HG03066 (cell line): ENCODE measurements at regions not wholly inside any gene's neighbourhood (a gene's known extent, or its start where the extent isn't known, plus 50 kb on each side); places are given as distances from the start of the nearest gene placed in this dataset.

Experiments
- ATAC-seq: cut with Tn5 transposase; IDR thresholded peaks from one replicate; pipeline ENCODE4 v1.9.1; 2021; ENCODE audit warnings: low read depth; ENCODE audit not compliant: unreplicated experiment

DNA sequence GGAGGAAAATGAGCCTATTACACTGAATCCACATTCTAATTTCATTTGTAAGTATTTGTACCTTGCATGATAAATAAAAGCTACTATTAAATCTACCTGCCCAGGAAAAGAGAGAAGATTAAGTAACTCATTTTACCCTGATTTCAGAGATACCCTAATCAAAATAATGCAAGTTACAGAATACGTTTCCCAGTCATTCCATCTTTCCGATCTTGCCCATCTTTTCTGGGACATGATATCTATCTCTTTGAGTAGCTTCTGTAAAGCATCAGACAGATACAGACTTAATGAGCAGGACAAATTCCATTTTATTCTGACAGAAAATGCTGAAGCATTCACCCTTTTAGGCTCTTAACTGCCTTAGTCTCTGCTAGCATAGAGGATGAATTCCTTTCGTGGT lies 56.6 kb downstream of the SPRY2 start:
- ATAC-seq: no peak

DNA sequence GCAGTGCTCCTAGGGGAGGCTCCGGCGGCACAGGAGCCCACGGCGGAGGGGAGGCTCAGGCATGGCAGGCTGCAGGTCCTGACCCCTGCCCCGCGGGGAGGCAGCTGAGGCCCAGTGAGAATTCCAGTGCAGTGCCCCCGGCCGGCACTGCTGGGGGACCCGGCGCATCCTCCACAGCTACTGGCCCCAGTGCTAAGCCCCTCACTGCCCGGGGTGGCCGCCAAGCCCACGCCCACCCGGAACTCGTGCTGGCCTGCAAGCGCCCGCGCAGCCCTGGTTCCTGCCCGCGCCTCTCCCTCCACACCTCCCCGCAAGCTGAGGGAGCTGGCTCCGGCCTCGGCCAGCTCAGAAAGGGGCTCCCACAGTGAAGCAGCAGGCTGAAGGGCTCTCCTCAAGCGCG lies 62.2 kb downstream of the SPRY2 start:
- no peak for ATAC-seq

DNA sequence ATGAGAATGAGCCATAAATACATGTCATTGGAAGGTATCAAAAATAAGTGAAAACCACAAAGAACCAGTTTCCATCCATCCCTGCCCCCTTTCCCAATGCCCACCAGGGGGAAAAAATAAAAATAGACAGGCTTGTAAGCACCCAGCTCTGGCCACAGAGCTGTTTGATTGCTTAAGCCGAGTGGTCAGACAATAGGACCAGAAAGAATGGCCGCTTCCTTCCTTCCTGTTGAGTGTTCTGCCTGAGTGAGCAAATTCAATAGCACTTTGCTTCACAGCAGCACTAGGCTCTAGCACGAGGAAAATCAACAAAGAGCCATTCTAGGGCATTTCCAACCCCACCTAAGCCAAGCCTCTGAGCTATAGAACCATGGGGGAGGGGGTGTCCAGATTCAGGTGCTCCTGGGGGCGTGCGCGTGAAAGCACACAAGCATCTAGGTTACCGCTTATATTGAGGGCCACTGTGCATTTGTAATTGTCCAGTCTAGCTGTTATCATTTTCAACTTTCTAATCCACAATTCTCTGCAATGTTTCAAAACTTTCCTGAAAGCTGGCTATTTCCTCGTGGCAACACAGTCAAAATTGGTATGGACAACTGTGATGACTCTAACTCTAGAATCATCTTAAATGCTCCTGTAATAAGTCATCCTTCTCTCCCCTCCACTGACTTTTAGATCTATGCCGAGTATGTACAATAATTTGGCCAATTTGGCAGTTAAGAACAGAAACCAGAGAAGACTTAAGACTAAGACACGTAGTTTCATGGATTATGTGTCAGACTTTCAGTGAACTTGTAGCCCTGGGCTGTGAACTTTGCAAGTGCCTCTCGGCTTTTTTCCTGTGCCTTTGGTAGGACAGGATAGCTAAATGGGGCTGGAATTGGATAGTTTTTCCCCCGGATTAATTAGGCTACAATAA lies 64.3 kb downstream of the SPRY2 start:
- ATAC-seq: no peak

DNA sequence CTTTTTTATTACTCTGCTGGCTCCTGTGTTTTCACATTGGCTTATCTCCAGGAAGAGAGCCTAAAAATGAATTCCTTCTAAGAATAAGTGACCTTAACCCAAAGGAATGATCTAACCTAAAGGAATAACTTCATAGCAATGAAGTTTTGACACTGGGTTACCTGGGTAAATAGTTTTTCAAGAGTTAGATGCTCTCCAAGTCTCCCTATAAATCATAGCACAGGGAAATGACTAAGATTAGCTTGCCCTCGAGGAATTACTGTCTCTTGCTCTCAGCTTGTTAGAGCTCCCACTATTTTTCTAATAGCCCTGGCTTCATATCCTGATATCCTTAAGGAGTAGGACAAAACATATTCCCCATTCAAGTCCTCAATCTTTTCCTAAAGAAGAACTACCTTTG lies 66.3 kb downstream of the SPRY2 start:
- ATAC-seq: no peak

DNA sequence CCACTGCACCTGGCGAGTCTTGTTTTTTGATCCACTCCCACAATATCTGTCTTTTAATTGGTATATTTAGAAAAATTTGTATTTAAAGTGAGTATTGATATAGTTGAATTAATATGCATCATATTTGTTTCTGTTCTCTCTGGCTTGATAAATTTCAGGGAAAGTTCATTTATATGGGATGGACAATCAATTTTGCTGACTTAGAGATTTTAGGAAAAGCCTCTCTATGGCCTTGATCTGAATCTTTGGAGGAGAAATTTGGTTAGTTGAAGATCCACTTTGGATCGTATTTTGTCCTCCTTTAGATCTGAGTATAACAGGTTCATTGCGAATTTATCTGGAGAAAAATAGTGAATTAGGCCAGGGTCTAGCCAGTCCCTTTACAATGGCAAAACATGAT lies 67.2 kb downstream of the SPRY2 start:
- no peak for ATAC-seq

DNA sequence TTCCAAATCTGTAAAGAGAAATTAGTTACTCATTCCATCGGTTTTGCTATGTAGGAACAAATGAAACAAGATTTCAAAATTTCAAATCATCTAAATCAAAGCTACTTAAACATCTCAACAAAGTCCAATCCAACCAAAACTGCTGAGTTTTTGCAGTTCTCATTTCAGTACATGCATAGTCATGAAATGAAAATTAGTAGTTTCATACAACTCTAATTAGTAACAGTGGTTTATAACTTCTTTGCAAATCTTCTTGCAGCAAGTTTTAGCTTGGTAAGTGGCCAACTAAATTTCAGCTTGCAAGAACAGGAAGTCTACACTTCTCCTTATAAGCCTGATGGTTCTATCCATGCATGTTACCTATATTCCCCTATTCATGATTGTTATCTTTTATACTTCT lies 75.6 kb downstream of the SPRY2 start:
- ATAC-seq: peak; percentile 86

DNA sequence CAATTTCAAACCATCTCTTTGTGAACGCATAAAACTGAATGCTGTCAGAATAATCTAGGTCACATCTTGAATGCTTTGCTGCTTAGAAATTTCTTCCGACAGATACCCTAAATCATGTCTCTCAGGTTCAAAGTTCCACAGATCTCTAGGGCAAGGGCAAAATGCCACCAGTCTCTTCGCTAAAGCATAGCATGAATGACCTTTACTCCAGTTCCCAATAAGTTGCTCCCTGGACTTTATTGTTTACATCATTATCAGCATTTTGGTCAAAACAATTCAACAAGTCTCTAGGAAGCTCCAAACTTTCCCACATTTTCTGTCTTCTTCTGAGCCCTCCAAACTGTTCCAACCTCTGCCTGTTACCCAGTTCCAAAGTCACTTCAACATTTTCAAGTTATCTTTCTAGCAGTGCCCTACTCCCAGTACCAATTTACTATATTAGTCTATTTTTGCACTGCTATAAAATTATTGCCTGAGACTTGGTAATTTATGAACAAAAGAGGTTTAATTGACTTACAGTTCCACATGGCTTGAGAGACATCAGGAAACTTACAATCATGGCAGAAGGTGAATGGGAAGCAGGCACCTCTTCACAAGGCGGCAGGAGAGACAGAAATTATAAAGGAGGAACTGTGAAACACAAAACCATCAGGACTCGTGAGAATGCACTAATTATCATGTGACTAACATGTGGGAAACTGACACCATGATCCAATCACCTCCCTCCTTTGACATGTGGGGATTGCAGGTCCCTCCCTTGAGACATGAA lies 77.0 kb downstream of the SPRY2 start:
- no peak for ATAC-seq

DNA sequence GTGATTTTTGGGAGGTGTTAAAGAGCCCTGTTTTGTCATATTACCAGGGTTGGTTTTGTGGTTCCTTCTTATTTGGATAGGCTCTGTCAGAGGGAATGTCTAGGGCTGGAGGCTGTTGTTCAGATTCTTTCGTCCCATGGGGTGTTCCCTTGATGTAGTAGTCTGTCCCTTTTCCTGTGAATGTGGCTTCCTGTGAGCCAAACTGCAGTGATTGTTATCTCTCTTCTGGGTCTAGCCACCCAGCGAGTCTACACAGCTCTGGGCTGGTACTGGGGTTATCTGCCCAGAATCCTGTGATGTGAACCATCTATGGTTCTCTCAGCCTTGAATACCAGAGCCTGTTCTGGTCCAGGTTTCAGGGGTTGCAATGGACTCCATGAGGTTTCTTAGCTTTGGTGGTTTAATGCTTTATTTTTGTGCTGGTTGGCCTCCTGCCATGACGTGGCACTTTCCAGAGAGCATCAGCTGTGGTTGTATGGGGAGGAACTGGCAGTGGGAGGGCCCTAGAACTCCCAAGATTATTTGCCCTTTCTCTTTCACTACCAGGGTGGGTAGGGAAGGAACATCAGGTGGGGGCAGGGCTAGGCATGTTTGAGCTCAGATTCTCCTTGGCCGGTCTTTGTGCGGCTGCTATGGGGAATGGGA lies 78.8 kb downstream of the SPRY2 start:
- no peak for ATAC-seq

DNA sequence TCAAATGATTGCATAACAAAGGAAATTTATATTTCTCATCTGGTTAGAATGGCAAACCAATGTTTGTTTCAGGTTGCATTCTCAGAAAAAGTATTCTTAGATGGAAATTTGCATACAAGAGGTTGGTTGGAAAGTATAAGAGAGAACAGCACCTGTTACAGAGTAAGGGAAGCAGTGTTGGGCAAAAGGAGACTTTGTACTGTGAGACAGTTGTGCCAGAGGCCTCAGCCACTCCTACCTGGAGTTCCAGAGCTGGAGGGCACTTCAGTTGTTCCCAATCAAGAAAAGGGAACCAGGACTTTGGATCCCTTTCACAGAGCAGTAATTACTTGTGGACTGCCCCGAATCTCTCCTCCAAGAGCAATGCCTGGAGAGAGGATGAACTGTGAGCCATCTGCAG lies 81.8 kb downstream of the SPRY2 start:
- peak; percentile 77 for ATAC-seq

DNA sequence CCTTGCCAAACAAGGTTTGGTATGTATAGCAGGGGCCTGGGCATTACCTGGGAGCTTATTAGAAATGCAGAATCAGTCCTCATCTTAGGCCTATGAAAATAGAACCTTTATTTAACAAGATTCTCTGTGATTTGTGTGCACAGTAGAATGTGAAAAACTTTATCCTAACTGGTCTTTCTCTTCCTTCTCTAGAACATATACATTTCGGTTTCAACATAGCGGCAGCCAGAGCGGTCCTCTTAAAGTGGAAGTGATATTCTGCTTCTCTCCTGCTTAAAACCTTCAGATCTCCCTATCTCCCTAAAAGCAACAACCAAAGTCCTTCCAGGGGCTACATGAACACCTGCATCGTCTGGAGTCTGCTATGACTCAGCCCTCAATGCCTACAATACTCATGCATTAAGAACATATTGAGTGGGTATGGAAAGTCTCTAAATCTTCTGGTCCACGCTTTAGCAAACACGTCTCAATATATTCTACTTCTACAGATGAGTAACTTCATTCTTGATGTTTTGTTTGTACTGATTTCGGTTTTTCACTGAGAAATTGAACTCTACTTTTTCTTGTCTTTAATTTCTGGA lies 84.5 kb downstream of the SPRY2 start:
- ATAC-seq: no peak

DNA sequence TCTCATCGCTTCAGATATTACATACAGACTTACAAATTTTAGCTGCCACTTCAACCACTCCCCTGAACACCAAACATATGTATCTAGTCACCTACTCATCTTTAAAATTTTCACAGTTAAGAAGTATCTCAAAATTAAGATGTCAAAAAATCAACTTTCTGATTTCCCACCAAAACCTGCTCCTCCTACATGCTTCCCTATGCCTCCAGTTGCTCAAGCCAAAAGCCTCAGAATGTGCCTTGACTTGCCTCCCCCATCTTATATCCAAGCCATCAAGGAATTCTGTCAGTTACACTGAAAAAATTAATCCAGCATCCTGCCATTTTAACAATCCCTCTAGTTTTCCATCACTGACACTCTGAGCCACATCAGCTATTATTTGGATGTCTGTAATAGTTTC lies 85.0 kb downstream of the SPRY2 start:
- ATAC-seq: no peak

DNA sequence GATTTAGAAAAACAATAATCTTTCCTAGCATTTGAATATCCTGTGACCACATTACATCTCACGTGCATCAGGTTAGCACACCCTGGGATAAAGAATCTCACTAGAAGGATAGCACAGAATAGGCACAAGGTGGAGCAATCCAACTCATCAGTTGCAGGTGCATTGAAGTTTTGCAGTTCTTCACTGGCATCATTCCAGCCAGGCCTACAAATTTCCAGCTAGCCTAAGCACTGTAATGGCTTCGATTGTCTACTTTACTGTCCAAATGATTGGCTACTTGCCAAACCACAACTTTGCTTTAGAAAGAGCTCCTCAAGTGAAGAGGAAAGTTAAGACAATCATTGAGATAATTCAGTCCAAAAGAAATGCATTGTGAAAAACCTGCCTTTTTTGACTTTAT lies 89.5 kb downstream of the SPRY2 start:
- no peak for ATAC-seq

DNA sequence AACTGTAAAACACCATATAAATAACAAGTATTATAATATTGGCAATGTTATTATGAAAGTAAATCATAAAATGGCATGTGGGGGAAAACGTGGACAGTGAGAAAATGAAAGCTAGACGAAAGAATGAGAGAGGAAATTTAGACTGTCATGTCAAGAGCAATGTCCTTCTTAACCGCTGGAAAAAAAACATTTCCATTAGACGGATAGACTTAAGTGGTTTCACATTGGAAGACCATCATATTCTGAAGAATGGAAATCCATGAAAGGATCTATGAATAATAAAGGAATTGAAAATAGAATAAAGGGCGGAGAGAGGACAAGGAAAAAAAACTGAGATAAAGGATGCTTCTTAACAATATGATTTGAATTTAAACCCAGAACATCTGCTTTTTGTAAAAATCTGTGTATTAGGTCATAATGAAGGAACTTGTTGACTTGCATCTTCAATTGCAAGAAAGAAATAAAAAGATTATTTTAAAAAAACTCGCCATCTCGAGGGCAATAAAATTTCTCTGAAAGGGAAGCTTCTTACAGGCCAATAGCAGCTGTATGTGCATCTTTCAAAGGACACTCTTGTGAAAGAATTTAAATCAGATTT lies 90.6 kb downstream of the SPRY2 start:
- no peak for ATAC-seq

DNA sequence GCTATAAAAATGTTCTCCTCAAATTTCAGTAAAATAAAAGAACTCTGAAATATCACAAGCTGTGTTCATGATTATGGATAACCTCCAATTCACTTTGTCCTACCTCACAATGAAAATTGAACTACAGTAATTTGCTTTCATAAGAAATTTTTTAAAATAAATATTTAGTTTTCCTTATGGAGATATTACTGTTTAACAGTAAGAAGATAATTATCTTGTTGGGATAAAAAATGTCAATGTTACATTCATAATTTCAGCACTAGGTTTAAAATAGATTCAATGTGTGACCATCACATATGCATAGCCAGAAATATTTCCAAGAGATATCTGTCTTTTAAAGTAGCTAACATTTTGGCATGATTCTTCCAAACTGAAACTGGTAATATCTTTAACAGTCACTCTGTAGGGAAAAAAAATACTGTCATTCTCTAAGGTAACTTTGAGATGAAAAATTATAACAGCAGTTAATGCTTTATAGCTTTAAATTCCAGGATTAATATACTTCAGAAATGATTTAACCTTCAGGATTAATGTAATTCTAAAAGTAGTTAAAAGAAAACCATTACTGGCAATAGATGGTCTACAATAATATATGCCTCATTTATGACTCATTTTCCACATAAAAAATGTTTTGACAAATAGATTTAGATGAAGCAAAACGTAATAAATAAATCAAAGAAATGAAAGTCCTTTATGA lies 91.3 kb downstream of the SPRY2 start:
- no peak for ATAC-seq

DNA sequence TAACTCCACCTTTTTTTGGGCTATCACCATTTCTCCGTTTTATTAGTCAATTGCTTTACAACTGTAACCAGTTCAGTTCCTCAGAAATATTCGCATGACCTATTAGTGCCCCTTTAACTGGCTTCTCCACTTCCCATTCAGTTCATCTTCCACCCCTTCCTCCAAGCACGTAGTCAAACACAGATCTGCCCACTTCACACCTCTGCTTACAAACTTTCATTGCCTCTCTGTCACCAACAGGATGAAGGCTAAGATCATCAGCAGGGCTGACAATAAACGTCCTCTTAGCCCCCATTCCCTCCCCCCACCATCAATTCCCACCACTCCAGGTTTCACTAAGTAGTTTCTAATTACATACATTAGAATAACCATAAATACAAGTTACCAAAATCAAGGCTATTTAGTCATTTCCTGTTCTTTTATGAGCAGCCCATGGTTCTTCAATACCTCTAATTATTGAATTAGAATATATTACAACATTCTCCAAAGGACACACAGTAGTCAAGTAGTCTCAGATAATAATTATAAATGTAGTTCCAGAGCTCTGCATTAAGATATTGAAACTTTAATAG lies 95.7 kb downstream of the SPRY2 start:
- ATAC-seq: no peak

DNA sequence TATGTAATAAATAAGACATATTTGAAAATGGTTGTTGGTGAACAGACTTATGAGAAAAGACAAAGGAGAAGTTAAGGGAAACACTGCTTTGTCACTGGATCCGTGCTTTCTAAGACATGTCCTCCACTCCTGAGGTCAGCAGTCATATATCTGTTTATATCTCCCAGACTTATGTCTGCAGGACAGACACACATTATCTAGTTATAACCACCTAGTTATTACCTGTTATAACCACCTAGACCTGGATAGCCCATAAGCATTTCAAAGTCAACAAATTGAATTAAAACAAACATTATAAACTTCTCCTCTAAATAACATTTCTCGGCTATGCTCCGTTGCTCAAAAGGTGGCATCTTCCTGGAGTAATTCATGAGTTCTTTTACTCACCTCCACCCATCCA lies 96.4 kb downstream of the SPRY2 start:
- ATAC-seq: no peak

DNA sequence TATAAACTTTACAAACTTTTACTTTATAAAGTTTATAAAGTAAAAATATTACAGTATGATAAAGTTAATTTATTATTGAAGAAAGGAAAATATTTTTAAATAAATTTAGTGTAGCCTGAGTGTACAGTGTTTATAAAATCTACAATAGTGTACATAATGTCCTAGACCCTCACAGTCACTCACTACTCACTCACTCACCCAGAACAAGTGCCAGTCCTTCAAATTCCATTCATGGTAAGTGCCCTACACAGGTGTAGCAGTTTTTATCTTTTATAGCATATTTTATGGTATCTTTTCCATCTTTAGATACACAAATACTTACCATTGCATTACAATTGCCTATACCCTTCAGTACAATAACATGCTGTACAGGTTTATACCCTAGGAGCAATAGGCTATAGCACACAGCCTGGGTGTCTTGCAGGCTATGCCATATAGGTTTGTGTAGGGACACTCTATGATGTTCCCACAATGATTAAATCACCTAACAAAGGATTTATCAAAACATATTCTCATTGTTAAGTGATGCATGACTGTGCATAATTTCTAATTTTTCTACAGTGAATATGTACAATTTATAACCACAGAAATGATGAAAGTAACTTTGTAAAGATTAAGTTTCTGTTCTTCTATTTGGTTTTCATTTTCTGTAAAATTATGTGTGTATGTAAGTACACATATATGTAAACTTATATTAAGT lies 98.0 kb downstream of the SPRY2 start:
- ATAC-seq: no peak

DNA sequence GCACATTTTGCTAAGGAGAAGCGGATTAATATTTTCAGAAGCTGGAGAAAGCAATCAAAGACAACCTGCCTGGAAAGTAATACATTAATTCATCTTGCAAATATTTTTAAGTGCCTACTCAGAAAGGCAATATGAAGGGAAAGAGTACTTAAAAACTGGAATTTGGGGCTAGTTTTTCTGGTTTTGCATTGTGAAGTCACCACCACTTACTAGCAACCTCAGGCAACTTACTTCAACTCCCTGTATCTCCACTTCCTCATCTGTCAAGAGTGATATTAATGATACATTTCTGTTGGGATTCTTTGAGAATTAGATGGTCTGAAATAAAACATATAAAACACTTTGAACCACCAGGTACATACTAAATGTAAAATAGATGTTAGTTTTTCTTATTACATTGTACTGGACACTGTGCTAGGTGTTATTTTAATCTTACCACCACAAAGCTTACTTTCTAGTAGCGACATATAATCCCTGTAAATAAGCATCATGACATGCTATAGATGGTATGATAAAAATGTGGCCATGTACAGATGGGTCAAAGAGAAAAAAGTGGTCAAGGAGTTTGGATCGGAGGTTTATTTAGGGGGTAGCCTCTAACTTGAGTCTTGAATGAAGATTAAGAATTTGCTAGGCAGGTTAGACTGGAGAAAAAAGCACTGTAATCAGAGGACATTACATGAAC lies 101.2 kb downstream of the SPRY2 start:
- no peak for ATAC-seq

DNA sequence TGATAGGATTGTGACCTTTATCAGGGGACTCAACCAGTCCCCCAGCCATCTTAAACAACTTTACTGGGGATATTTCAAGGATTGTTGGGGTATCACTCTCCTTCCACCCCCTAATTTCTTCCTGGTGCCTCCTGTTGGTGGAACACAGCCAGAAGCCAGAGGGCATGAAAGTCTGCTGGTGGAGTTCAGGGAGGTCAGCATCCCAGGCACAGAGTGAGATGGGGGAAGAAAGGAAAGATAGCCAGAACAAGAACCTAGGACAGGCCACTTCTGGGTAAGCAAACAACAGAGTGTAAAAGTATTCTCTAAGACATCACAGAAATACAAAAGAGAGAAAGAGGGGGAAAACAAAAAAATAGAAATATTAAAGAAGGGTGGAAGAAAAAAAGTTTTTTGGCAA lies 101.8 kb downstream of the SPRY2 start:
- no peak for ATAC-seq
